Central memory CD8-positive, alpha-beta T cell (primary cell): ENCODE measurements at regions not wholly inside any gene's neighbourhood (a gene's known extent, or its start where the extent isn't known, plus 50 kb on each side); places are given as distances from the start of the nearest gene placed in this dataset.
A peak's percentile ranks its signal among the peaks of the same experiment; 100 is the strongest.
"Not testable (repeated sequence)": the region's sequence is repeated elsewhere in the genome, so short reads cannot be mapped to it uniquely, and the experiment has no call there.

Source experiments
- ATAC-seq: fragments of 150-1000 bp; cut with Tn5 transposase; replicated peaks from 2 replicates; pipeline ENCODE4 v1.10.0; 2022; ENCODE audit warnings: mild to moderate bottlenecking, moderate FRiP score, moderate number of reproducible peaks; ENCODE audit not compliant: poor library complexity, severe bottlenecking; ENCODE audit errors: extremely low read depth
- DNase-seq, 2 donors: peaks; one replicate each; pipeline ENCODE4 v3.0.0; 2021; ENCODE audit warnings: low spot score in 2 of 2
- H3K27ac Mint-ChIP-seq: one replicate; pipeline ENCODE4 v1.8.0; 2022; ENCODE audit warnings: low read depth, mild to moderate bottlenecking, moderate library complexity, mixed read lengths
- H3K27me3 Mint-ChIP-seq: one replicate; pipeline ENCODE4 v1.8.0; 2022; ENCODE audit warnings: mixed read lengths
- H3K36me3 Mint-ChIP-seq: one replicate; pipeline ENCODE4 v1.8.0; 2022; ENCODE audit warnings: mild to moderate bottlenecking, moderate library complexity, mixed read lengths; ENCODE audit not compliant: insufficient read depth
- H3K4me1 Mint-ChIP-seq: one replicate; pipeline ENCODE4 v1.8.0; 2022; ENCODE audit warnings: mixed read lengths
- H3K4me3 Mint-ChIP-seq: one replicate; pipeline ENCODE4 v1.8.0; 2022; ENCODE audit warnings: mild to moderate bottlenecking, moderate library complexity, mixed read lengths
- H3K9me3 Mint-ChIP-seq: one replicate; pipeline ENCODE4 v1.8.0; 2022; ENCODE audit warnings: mixed read lengths

DNA sequence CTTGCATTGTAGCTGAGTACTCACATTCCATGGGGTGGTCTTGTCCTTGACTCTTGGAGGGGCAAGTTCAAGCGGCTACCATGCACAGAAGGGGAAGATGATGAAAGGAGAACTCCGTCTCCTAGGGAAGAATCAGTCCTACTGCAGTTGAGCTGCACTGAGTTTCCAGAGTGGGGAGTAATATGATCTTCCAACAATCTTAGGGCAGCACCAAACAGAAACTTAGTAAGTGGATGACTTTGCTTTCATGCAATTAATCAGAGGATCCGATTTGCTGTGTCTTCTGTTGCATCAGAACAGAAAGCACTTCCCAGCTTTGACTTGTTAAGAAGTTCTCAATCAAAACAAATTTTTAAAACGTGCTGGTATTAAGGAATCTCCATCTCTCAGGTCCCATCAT is 2727.6 kb upstream of the TPTE start:
- H3K27me3 Mint-ChIP-seq, ATAC-seq, H3K9me3 Mint-ChIP-seq, H3K36me3 Mint-ChIP-seq, H3K27ac Mint-ChIP-seq, DNase-seq, H3K4me3 Mint-ChIP-seq, H3K4me1 Mint-ChIP-seq: not testable (repeated sequence)

GRCh38 chr21:7797328-7797727 is 2724.1 kb upstream of the TPTE start:
- H3K9me3 Mint-ChIP-seq, H3K4me1 Mint-ChIP-seq, H3K27ac Mint-ChIP-seq, ATAC-seq, DNase-seq, H3K27me3 Mint-ChIP-seq, H3K36me3 Mint-ChIP-seq, H3K4me3 Mint-ChIP-seq: not testable (repeated sequence)

- not testable (repeated sequence) for H3K9me3 Mint-ChIP-seq, H3K4me3 Mint-ChIP-seq, H3K27ac Mint-ChIP-seq, H3K4me1 Mint-ChIP-seq, H3K36me3 Mint-ChIP-seq, ATAC-seq, H3K27me3 Mint-ChIP-seq, DNase-seq
Observed at GRCh38 chr21:7798446-7798845, 2722.9 kb upstream of the TPTE start.

DNA sequence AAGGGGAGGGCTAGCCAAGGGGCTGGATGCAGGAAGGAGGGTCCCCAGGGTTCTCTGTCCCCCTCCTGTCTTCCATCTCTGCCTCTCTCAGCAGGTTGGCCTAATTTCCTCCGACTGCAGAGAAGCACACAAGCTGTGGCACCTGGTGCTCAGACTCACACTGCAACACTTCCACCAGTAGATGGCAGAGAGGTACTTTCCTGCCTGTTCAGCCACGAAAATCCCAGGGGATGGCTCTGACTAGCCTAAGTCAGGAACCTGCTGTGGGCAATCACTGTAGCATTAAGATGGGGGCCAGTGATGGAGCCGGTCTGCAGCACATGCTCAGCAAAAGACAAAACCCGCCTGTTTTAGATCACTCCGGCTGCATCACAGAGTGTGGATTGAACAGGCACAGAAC is 2721.7 kb upstream of the TPTE start:
- H3K36me3 Mint-ChIP-seq, H3K27me3 Mint-ChIP-seq, DNase-seq, H3K9me3 Mint-ChIP-seq, ATAC-seq, H3K27ac Mint-ChIP-seq, H3K4me1 Mint-ChIP-seq, H3K4me3 Mint-ChIP-seq: not testable (repeated sequence)

DNA sequence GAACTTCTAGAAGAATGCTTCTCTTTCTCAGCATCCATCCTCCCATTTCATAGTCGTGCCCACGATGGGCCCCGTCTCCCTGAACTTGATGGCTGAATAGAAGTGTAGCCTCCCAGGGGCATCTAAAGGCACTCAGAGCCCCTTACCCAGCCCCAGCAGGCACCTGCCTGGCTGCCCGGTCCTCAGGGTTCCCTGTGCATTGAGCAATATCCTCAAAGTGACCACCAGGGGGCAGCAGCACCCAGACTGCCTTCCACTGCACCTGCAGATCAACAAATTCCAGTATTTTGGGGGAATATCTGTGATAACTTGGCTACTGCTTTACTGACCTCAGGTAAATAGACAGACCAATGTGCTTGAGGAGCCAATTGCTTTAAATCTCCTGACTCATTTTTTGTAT is 2707.9 kb upstream of the TPTE start:
- H3K36me3 Mint-ChIP-seq, H3K27me3 Mint-ChIP-seq, H3K27ac Mint-ChIP-seq, H3K4me1 Mint-ChIP-seq, H3K9me3 Mint-ChIP-seq, DNase-seq, H3K4me3 Mint-ChIP-seq: not testable (repeated sequence)
- peak; percentile 56 for ATAC-seq

DNA sequence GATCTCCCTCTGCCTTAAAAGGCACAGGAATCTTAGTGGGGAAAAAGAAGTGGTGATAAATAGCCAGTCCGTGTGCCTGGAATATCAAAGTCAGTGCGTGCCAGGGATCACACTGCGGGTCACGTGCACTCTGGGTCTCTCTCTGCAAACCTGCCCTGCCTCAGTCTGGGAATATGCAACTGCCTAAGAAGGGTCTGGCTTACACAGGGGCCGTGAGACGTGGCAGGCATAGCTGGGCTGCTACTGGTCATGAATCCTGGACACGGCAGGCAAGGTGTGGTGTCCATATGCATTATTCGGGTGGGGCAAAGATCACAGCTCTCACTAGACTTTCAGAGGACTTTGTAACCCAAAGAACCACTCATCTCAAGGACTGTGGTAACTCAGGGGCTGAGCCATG is 2704.4 kb upstream of the TPTE start:
- not testable (repeated sequence) for DNase-seq, H3K27ac Mint-ChIP-seq, H3K4me3 Mint-ChIP-seq, ATAC-seq, H3K9me3 Mint-ChIP-seq, H3K27me3 Mint-ChIP-seq, H3K36me3 Mint-ChIP-seq, H3K4me1 Mint-ChIP-seq

- H3K27me3 Mint-ChIP-seq = not testable (repeated sequence)
Observed at GRCh38 chr21:7819301-7819700, 2702.1 kb upstream of the TPTE start.

DNA sequence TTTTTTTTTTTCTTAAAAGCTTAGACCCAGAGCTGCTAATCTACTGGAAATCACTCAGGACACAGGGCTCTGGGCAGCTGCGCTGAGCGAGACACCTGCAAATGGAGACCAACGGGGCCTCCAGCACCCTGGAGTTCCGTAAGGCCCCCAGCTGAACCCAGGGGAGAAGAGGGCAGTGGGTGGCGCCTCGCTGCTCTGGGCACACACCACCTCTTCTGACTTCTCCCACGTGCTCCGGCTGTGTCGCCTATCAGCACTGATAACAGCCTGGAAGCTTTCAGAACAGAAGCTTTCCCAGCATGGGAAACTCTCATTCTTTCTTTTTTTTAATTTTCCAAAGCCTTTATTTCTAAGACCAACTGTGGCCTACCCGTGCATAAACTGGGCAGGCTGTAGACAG is 2695.8 kb upstream of the TPTE start:
- H3K4me1 Mint-ChIP-seq = not testable (repeated sequence)

More at GRCh38 chr21:7819301-7819700, 2702.1 kb upstream of the TPTE start:
- not testable (repeated sequence) for H3K9me3 Mint-ChIP-seq, ATAC-seq, DNase-seq, H3K4me1 Mint-ChIP-seq, H3K27ac Mint-ChIP-seq, H3K4me3 Mint-ChIP-seq, H3K36me3 Mint-ChIP-seq

DNA sequence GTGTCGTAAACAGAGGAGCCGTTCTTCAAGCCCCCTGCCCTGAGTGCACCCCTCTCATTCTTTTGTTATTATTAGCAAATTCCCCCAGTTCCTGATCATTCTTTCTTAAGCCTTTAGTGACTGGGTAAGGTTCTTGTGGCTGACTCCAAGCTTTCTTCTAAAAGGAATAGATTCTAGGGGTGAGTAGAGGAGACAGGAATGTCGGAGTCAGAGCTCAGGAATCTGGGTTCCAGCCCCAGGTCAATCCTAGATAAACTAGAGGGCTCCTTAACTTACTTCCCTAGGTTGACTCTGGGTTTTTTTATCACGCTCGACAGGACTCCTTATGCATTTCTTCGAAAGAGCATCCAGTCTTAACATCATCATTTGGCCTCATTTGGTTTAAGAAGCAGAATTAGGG is 2695.2 kb upstream of the TPTE start:
- ATAC-seq, DNase-seq, H3K27ac Mint-ChIP-seq, H3K9me3 Mint-ChIP-seq, H3K27me3 Mint-ChIP-seq, H3K4me1 Mint-ChIP-seq, H3K4me3 Mint-ChIP-seq, H3K36me3 Mint-ChIP-seq: not testable (repeated sequence)

More for the DNA sequence above, 2695.8 kb upstream of the TPTE start:
- not testable (repeated sequence) for H3K27me3 Mint-ChIP-seq, H3K36me3 Mint-ChIP-seq, H3K27ac Mint-ChIP-seq, H3K9me3 Mint-ChIP-seq, H3K4me3 Mint-ChIP-seq, ATAC-seq, DNase-seq

GRCh38 chr21:7828260-7828659 is 2693.1 kb upstream of the TPTE start:
- not testable (repeated sequence) for ATAC-seq, DNase-seq, H3K36me3 Mint-ChIP-seq, H3K4me3 Mint-ChIP-seq, H3K27me3 Mint-ChIP-seq, H3K4me1 Mint-ChIP-seq, H3K9me3 Mint-ChIP-seq, H3K27ac Mint-ChIP-seq

DNA sequence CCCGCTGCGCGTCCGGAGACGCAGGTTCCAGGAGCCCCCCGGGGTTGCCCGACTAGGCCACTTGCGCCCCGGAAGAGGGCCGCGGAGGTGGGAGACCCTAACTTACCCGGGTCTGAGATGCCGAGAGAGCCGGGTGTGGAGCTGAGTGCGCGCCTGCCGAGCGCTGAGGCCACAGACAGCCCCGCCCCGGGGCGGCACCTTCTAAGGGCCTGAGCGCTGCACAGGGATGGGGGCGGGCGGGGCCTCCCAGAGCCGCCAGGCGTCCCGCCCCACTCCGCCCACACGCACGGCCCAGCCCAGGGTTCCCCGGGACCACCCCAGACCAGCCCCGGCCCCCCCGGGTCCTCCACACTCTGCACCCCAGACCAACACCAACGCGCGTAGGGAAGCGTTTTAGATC is 2692.0 kb upstream of the TPTE start:
- H3K9me3 Mint-ChIP-seq, H3K4me1 Mint-ChIP-seq, H3K27me3 Mint-ChIP-seq, H3K27ac Mint-ChIP-seq, H3K4me3 Mint-ChIP-seq, ATAC-seq, DNase-seq, H3K36me3 Mint-ChIP-seq: not testable (repeated sequence)

GRCh38 chr21:7837315-7837714 is 2684.1 kb upstream of the TPTE start:
- not testable (repeated sequence) for ATAC-seq, H3K27me3 Mint-ChIP-seq

GRCh38 chr21:7853426-7853825 is 2668.0 kb upstream of the TPTE start:
- H3K4me1 Mint-ChIP-seq, H3K9me3 Mint-ChIP-seq, H3K27ac Mint-ChIP-seq, ATAC-seq, H3K4me3 Mint-ChIP-seq, DNase-seq, H3K36me3 Mint-ChIP-seq, H3K27me3 Mint-ChIP-seq: not testable (repeated sequence)

More at GRCh38 chr21:7837315-7837714, 2684.1 kb upstream of the TPTE start:
- H3K4me3 Mint-ChIP-seq, DNase-seq, H3K27ac Mint-ChIP-seq, H3K36me3 Mint-ChIP-seq, H3K9me3 Mint-ChIP-seq, H3K4me1 Mint-ChIP-seq: not testable (repeated sequence)

GRCh38 chr21:7853836-7854235 is 2667.5 kb upstream of the TPTE start:
- not testable (repeated sequence) for H3K4me3 Mint-ChIP-seq, DNase-seq, H3K9me3 Mint-ChIP-seq, H3K27me3 Mint-ChIP-seq, H3K36me3 Mint-ChIP-seq, H3K4me1 Mint-ChIP-seq, ATAC-seq, H3K27ac Mint-ChIP-seq
